ENCODE measurements at regions not wholly inside any gene's neighbourhood (a gene's known extent, or its start where the extent isn't known, plus 50 kb on each side); places are given as distances from the start of the nearest gene placed in this dataset.

GRCh38 chr4:179163147-179163546, 1720.9 kb upstream of the AGA start:
- TF ChIP-seq JUND (IDR thresholded peaks at IDR 0.05) (no peak), CEBPB (IDR thresholded peaks at IDR 0.05; ENCODE audit: low read depth) (no peak), POLR2AphosphoS5 (IDR thresholded peaks at IDR 0.05; ENCODE audit: low read depth, low read length) (no peak)
- TF ChIP-seq, protein P1, sequence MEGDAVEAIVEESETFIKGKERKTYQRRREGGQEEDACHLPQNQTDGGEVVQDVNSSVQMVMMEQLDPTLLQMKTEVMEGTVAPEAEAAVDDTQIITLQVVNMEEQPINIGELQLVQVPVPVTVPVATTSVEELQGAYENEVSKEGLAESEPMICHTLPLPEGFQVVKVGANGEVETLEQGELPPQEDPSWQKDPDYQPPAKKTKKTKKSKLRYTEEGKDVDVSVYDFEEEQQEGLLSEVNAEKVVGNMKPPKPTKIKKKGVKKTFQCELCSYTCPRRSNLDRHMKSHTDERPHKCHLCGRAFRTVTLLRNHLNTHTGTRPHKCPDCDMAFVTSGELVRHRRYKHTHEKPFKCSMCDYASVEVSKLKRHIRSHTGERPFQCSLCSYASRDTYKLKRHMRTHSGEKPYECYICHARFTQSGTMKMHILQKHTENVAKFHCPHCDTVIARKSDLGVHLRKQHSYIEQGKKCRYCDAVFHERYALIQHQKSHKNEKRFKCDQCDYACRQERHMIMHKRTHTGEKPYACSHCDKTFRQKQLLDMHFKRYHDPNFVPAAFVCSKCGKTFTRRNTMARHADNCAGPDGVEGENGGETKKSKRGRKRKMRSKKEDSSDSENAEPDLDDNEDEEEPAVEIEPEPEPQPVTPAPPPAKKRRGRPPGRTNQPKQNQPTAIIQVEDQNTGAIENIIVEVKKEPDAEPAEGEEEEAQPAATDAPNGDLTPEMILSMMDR (IDR thresholded peaks at IDR 0.05 in 2 of 3, conservative IDR thresholded peaks at IDR 0.05 in 1 of 3; ENCODE audit: borderline replicate concordance in 1 of 3, insufficient read depth in 1 of 3, low read depth in 2 of 3, low read length in 2 of 3), result no peak

Measured in HCT116 (cell line).